ENCODE measurements at regions not wholly inside any gene's neighbourhood (a gene's known extent, or its start where the extent isn't known, plus 50 kb on each side); places are given as distances from the start of the nearest gene placed in this dataset.
"Not testable (repeated sequence)": the region's sequence is repeated elsewhere in the genome, so short reads cannot be mapped to it uniquely, and the experiment has no call there.

DNA sequence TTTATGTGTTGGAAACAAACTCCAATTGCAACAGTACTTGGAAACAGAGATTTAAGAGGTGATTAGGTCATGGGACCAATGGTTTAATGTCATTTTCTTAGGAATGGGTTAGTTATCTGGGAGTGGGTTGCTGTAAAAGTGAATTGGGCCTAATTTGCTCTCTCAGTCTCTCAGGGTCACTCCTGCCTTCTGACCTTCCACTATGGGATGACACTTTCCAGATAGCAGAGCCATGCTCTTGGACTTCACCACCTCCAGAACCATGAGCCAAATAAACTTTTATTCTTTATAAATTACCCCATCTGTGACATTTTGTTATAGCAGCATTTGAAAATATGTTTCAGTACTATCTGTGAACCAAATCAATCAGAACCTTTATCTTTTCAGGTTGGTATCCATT lies 1509.1 kb downstream of the REEP3 start:
- DNase-seq = no peak
- no peaks in the 10 kb centered on the region for H3K4me1 Mint-ChIP-seq
- peaks cover 6% of the 10 kb centered on the region for H3K9me3 Mint-ChIP-seq
- H3K27me3 Mint-ChIP-seq = no peaks in the 10 kb centered on the region
- ChIA-PET CTCF (no interaction called here), POLR2A (no interaction called here)
- no peak overlapping the region for H3K4me3 Mint-ChIP-seq
- H3K27ac Mint-ChIP-seq = no peak overlapping the region
- no peaks in the 10 kb centered on the region for H3K36me3 Mint-ChIP-seq (ENCODE audit: low read depth)

DNA sequence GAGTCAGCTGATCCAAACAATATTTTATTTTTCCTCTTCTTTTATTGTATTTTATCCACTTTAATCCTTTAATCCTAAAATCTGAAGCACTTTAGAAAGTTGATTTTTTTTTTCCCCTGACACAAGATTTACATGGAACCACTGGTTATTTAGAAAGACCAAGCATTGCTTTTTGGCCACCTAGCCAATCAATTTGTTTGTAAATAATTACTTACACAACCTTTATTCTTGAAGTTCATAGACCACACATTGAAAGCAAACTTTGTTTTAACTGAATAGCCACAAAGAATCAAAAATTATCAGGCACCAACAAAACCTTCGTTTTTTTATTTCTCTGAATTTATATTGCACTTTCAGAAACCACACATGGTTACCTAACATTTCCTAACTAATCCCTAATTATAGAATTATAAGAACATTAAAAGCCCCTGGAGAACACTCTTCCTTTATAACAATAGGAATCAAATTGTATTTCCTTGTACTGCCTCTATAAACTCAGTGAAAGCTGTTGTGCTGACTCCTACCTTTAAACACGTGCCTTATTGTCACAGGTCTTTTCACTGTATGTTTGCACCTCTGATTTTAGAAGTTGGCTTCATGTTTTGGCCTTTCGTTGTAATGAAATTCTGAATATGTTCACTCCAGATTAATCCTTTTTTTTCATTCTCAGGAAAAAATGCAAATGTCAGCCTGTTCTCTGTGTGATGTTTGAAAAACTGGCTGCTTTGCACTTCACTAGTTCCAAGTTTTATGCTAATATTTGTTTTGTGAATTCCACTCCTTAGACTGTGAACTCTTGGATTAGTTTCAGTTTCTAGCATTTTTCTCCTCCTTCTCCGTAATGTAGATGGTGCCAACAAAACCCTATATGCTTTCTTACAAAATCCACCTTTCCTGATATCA lies 1511.9 kb downstream of the REEP3 start:
- Mint-ChIP-seq H3K36me3 (ENCODE audit: low read depth) (no peaks in the 10 kb centered on the region), H3K27me3 (no peaks in the 10 kb centered on the region), H3K4me1 (no peaks in the 10 kb centered on the region), H3K4me3 (no peak overlapping the region), H3K9me3 (peaks cover 16% of the 10 kb centered on the region), H3K27ac (no peak overlapping the region)
- ChIA-PET POLR2A (no interaction called here), CTCF (no interaction called here)
- DNase-seq = no peak

DNA sequence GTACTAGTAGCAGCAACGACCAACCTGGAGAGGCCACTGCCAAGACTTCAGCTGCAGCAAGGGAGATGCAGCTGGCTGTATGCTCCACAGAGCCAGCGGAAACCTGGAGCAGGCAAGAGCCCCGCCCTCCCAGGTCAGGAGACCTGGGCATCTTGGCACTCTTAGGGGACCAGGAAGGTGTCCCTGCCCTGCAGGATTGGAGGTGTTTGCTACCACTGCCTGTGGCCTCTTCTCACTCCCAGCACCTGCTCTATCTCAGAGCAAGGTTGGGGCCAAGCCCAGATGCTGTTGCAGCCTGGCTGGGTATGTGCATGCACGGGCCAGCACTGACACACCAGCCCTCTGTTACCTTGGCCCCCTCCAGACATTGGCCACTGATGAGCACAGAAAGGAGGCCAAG lies 1512.8 kb downstream of the REEP3 start:
- Mint-ChIP-seq H3K27me3 (no peaks in the 10 kb centered on the region), H3K36me3 (ENCODE audit: low read depth) (no peaks in the 10 kb centered on the region), H3K27ac (no peak overlapping the region), H3K4me3 (no peak overlapping the region), H3K4me1 (no peaks in the 10 kb centered on the region), H3K9me3 (peaks cover 15% of the 10 kb centered on the region)
- DNase-seq = no peak
- ChIA-PET POLR2A (no interaction called here), CTCF (no interaction called here)

DNA sequence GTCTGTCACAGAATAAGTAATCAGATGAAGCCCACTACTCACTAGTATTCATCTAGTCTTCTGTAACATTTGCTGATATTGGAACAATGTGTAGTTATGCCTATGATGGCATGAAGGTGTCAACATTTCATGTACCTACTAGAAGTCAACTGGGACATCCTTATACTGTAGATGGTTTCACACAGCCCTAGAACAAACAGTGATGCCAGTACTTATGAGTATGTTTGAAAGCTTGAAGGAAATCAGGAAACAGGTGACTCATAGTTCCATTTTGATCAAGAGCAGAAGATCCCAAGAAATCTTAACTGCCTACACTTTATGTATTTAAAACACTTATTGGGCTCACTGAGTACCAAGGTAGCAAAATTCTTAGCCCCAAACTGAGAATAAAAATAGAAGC lies 1519.6 kb downstream of the REEP3 start:
- Mint-ChIP-seq H3K36me3 (ENCODE audit: low read depth) (no peaks in the 10 kb centered on the region), H3K27me3 (no peaks in the 10 kb centered on the region), H3K27ac (no peak overlapping the region), H3K4me3 (no peak overlapping the region), H3K4me1 (no peaks in the 10 kb centered on the region), H3K9me3 (peaks cover 9% of the 10 kb centered on the region)
- POLR2A ChIA-PET = no interaction called here
- CTCF ChIA-PET = no interaction called here
- DNase-seq = no peak

DNA sequence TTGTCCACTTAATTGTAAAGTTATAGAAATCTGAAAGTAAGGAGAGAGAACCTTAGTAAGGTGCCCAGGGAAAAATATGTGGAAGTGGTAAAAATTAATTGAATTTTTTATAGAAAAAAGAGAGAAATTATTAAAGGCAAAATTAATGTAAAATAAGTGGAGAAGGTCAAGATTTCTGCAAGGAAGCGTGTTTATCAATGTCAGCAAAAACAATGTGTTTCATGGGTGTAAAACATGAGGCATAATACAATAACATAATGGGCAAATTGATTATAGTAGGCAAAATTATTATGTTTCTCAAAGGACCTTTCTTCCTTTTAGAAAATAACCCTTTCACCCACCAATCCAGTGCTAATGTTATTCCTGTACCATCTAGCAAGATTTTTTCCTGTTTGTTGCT lies 1520.1 kb downstream of the REEP3 start:
- CTCF ChIA-PET = no interaction called here
- Mint-ChIP-seq H3K4me3 (no peak overlapping the region), H3K9me3 (peaks cover 9% of the 10 kb centered on the region), H3K27ac (no peak overlapping the region), H3K27me3 (no peaks in the 10 kb centered on the region), H3K4me1 (no peaks in the 10 kb centered on the region), H3K36me3 (ENCODE audit: low read depth) (no peaks in the 10 kb centered on the region)
- no peak for DNase-seq
- POLR2A ChIA-PET = no interaction called here

DNA sequence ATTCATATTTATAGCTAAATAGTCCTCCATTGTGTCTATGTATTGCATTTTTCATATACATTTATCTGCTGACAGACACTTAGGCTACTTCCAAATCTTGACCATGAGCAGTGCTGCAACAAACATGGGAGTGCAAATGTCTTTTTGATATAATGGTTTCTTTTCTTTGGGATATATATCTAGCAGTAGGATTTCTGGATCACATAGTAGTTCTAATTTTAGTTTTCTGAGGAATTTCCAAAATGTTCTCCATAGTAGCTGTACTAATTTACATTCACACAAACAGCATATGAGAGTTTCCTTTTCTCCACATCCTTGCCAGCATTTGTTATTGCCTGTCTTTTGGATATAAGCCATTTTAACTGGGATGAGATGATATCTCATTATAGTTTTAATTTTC lies 1521.3 kb downstream of the REEP3 start:
- H3K4me3 Mint-ChIP-seq = no peak overlapping the region
- H3K27me3 Mint-ChIP-seq = no peaks in the 10 kb centered on the region
- no peaks in the 10 kb centered on the region for H3K36me3 Mint-ChIP-seq (ENCODE audit: low read depth)
- ChIA-PET POLR2A (no interaction called here), CTCF (no interaction called here)
- H3K27ac Mint-ChIP-seq = no peak overlapping the region
- H3K9me3 Mint-ChIP-seq = peaks cover 6% of the 10 kb centered on the region
- no peaks in the 10 kb centered on the region for H3K4me1 Mint-ChIP-seq
- no peak for DNase-seq

DNA sequence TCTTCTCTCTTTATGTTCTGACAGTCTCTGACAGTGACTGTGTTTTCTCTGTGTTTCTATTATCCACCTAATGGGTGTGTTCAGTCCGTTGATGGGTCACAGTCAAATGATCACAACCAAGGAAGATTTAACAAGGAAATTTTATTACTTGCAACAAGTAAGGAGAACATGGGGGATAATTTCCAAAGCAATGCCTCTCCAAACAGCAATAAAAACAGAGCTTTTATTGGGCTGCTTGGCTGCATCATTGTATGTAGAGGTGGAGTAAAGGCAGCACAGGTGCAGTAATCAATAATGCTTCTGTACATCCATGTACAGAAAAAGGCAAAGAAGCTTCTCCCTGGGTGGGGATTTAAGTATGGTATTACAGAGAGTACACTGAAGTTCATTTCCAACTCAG lies 1525.6 kb downstream of the REEP3 start:
- Mint-ChIP-seq H3K4me1 (no peaks in the 10 kb centered on the region), H3K4me3 (no peak overlapping the region), H3K9me3 (peaks cover 2% of the 10 kb centered on the region), H3K27me3 (no peaks in the 10 kb centered on the region), H3K36me3 (ENCODE audit: low read depth) (no peaks in the 10 kb centered on the region), H3K27ac (no peak overlapping the region)
- POLR2A ChIA-PET = no interaction called here
- CTCF ChIA-PET = no interaction called here
- DNase-seq = no peak

DNA sequence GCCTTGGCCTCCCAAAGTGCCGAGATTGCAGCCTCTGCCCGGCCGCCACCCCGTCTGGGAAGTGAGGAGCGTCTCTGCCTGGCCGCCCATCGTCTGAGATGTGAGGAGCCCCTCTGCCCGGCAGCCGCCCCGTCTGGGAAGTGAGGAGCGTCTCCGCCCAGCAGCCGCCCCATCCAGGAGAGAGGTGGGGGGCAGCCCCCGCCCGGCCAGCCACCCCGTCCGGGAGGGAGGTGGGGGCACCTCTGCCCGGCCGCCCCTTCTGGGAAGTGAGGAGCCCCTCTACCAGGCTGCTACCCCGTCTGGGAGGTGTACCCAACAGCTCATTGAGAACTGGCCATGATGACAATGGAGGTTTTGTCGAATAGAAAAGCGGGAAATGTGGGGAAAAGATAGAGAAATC lies 1530.9 kb downstream of the REEP3 start:
- H3K4me1 Mint-ChIP-seq; H3K36me3 Mint-ChIP-seq (ENCODE audit: low read depth); POLR2A ChIA-PET; H3K27me3 Mint-ChIP-seq; DNase-seq; H3K27ac Mint-ChIP-seq; H3K4me3 Mint-ChIP-seq; CTCF ChIA-PET: not testable (repeated sequence)
- peaks cover 11% of the 10 kb centered on the region for H3K9me3 Mint-ChIP-seq

DNA sequence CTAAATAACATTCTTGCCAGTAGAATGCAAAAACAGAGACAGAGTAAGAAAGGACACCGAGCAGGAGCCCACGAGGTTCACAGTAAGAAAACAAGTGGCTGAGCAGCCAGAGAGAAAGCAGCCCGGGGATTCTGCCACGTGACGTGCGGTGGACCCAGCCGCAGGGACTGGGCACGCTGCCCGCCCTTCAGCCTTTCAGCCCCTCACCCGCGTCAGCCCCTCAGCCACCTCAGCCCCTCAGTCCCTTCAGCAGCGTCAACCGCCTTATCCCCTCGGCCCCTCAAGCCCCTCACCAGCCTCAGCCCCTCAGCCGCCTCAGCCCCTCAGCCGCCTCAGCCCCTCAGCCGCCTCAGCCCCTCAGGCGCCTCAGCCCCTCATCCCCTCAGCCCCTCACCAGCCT lies 1532.2 kb downstream of the REEP3 start:
- H3K4me3 Mint-ChIP-seq; CTCF ChIA-PET; H3K27ac Mint-ChIP-seq; H3K27me3 Mint-ChIP-seq; H3K4me1 Mint-ChIP-seq; H3K36me3 Mint-ChIP-seq (ENCODE audit: low read depth); POLR2A ChIA-PET; DNase-seq: not testable (repeated sequence)
- H3K9me3 Mint-ChIP-seq = peaks cover 11% of the 10 kb centered on the region

DNA sequence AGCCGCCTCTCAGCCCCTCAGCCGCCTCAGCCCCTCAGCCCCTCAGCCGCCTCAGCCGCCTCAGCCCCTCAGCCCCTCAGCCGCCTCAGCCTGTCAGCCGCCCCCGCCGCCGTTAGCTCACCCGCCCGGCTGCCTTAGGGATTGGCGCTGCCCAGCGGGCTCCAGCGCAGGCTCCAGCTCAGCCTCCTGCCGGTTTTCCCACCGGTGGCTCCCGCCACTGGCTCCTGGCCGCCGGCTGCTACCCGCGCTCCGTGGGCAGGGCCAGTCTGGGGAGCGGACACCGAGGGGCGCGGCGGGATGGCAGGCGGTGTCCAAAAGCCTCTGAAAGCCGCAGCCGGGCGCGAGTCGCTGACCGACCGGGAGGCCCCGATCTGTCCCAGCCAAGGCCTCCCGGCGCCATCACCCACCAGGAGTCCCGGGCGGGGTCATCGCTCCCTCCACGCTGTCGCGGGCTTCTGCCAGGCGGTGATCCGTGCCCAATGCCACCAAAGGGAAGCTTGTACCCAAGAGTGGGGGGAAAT lies 1532.7 kb downstream of the REEP3 start:
- H3K36me3 Mint-ChIP-seq (ENCODE audit: low read depth); H3K9me3 Mint-ChIP-seq; H3K27me3 Mint-ChIP-seq; DNase-seq; CTCF ChIA-PET; POLR2A ChIA-PET; H3K4me1 Mint-ChIP-seq; H3K4me3 Mint-ChIP-seq; H3K27ac Mint-ChIP-seq: not testable (repeated sequence)

DNA sequence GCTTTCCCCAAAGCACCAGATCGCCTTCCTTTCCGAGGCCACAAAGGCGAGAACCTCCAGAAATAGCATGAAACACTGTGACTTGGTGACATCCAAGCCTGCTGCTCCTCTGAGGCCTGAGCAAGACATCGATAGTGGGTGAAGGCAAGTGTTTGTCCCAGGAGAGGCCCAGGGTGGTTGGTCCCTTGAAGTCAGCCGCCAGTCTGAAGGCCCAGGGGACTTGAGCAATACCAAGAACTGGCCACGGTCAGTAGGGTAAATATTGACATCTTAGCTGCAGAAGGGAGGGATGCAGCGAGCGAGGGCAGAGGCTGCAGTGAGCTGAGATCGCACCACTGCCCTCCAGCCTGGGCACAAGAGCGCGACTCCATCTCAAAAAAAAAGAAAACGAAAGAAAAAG lies 1533.5 kb downstream of the REEP3 start:
- DNase-seq; POLR2A ChIA-PET; CTCF ChIA-PET; H3K27ac Mint-ChIP-seq; H3K4me3 Mint-ChIP-seq; H3K9me3 Mint-ChIP-seq; H3K36me3 Mint-ChIP-seq (ENCODE audit: low read depth); H3K4me1 Mint-ChIP-seq; H3K27me3 Mint-ChIP-seq: not testable (repeated sequence)

DNA sequence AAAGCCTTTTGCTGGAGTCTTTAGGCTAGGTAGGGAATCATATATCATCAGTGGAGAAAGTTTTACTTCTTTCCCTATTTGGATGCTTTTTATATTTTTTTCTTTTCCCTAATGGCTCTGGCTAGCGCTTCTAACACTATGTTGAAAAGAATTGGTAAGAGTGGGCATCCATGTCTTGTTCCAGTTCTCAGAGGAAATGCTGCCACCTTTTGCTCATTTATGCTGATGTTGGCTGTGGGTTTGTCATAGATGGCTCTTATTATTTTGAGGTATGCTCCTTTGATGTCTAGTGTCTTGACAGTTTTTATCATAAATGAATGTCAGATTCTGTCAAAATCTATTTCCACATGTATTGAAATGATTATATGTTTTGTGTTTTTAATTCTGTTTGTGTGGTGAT lies 1544.1 kb downstream of the REEP3 start:
- DNase-seq = no peak
- Mint-ChIP-seq H3K36me3 (ENCODE audit: low read depth) (no peaks in the 10 kb centered on the region), H3K27ac (no peak overlapping the region), H3K4me3 (no peak overlapping the region), H3K27me3 (no peaks in the 10 kb centered on the region), H3K4me1 (no peaks in the 10 kb centered on the region), H3K9me3 (no peaks in the 10 kb centered on the region)
- POLR2A ChIA-PET = no interaction called here
- CTCF ChIA-PET = no interaction called here

DNA sequence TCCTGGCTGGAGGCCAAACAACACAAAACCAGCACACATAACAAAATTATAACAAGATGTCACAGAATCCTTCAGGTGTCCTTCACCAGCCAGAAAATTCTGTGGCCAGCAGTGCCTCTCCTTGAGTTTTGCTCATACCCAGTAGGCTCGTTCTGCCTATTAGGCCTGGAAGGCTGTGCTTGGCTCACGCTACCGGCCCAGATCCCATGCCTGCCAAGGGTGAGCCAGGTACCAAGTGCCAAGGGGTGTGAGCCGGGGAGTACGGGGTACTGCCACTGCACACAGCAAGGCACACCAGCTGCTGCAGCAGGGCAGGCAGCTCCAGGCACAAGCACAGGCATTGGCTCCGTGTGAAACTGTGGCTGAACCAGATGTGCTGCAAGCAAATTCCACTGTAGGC lies 1562.0 kb downstream of the REEP3 start:
- no peaks in the 10 kb centered on the region for H3K36me3 Mint-ChIP-seq (ENCODE audit: low read depth)
- CTCF ChIA-PET = no interaction called here
- no peak overlapping the region for H3K4me3 Mint-ChIP-seq
- no peak overlapping the region for H3K27ac Mint-ChIP-seq
- DNase-seq = no peak
- H3K4me1 Mint-ChIP-seq = no peaks in the 10 kb centered on the region
- H3K27me3 Mint-ChIP-seq = no peaks in the 10 kb centered on the region
- POLR2A ChIA-PET = no interaction called here
- H3K9me3 Mint-ChIP-seq = peaks cover 10% of the 10 kb centered on the region

DNA sequence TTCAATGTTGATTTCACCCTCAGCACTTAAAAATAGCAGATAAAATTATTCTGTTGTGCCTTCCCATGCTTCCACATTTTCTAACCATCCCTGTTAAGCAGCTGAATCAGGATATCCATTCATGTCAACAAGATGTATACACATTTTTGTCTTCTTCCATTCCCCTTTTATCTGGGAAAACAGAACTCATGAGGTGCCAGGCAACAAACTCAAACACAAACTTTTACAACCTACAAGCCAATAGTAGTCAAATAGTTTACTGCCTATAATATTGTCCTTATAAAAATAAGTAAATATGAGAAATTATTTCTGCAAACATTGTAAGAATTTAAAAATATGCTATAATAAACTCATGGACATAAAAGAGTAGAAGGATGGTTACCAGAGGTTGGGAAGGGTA lies 1569.8 kb downstream of the REEP3 start:
- Mint-ChIP-seq H3K4me3 (no peak overlapping the region), H3K27me3 (no peaks in the 10 kb centered on the region), H3K36me3 (ENCODE audit: low read depth) (no peaks in the 10 kb centered on the region), H3K27ac (no peak overlapping the region), H3K4me1 (no peaks in the 10 kb centered on the region), H3K9me3 (no peaks in the 10 kb centered on the region)
- DNase-seq = no peak
- CTCF ChIA-PET = no interaction called here
- POLR2A ChIA-PET = no interaction called here

Measured in activated CD4-positive, alpha-beta memory T cell treated with anti-CD3 and anti-CD28 coated beads, Interleukin-2, amount 10 ng/mL, durations not matched to agents 7 days and 5 days (primary cell).